Caki2 (cell line): ENCODE measurements at regions not wholly inside any gene's neighbourhood (a gene's known extent, or its start where the extent isn't known, plus 50 kb on each side); places are given as distances from the start of the nearest gene placed in this dataset.

Experiments
- DNase-seq: peaks from one replicate; pipeline ENCODE4 v3.0.0-alpha.2; 2015; ENCODE audit warnings: low read depth
- in situ Hi-C: cut with HindIII; loops from 2 replicates; pipeline ENCODE4 v1.10.0; 2016; ENCODE audit warnings: low sequenced_read_pairs, low pct_unique_long_range_greater_than_20kb, mixed read lengths

GRCh38 chr3:126267976-126268615 is 87.7 kb upstream of the ALDH1L1 start:
- in situ Hi-C loops, result no loop called here
- DNase-seq, result no peak

GRCh38 chr3:126267169-126267975 is 87.0 kb upstream of the ALDH1L1 start:
- DNase-seq, result peak; percentile 92
- in situ Hi-C loops, result no loop called here

- DNase-seq, result no peak
Observed at GRCh38 chr3:126266850-126267168, 86.4 kb upstream of the ALDH1L1 start.

GRCh38 chr3:126266291-126266840 is 86.0 kb upstream of the ALDH1L1 start:
- DNase-seq, result no peak
- in situ Hi-C loops, result no loop called here

More at GRCh38 chr3:126266850-126267168, 86.4 kb upstream of the ALDH1L1 start:
- in situ Hi-C loops, result no loop called here

- DNase-seq, result no peak
- in situ Hi-C loops, result no loop called here
Observed at GRCh38 chr3:126264952-126265351, 84.6 kb upstream of the ALDH1L1 start.

- no peak for DNase-seq
- in situ Hi-C loops, result no loop called here
Observed at GRCh38 chr3:126264381-126264780, 84.0 kb upstream of the ALDH1L1 start.

GRCh38 chr3:126263971-126264370 is 83.6 kb upstream of the ALDH1L1 start:
- DNase-seq, result no peak
- in situ Hi-C loops, result no loop called here

GRCh38 chr3:126263539-126263938 is 83.2 kb upstream of the ALDH1L1 start:
- in situ Hi-C loops, result no loop called here
- DNase-seq, result no peak

- in situ Hi-C loops, result no loop called here
- no peak for DNase-seq
Observed at GRCh38 chr3:126262227-126262626, 81.8 kb upstream of the ALDH1L1 start.

GRCh38 chr3:126261037-126261436 is 80.7 kb upstream of the ALDH1L1 start:
- in situ Hi-C loops, result no loop called here
- DNase-seq, result no peak

GRCh38 chr3:126259411-126260391 is 79.3 kb upstream of the ALDH1L1 start:
- DNase-seq, result no peak
- in situ Hi-C loops, result no loop called here

GRCh38 chr3:126258670-126259069 is 78.3 kb upstream of the ALDH1L1 start:
- in situ Hi-C loops, result no loop called here
- DNase-seq, result peak; percentile 14

- no peak for DNase-seq
- in situ Hi-C loops, result no loop called here
Observed at GRCh38 chr3:126257984-126258383, 77.6 kb upstream of the ALDH1L1 start.

GRCh38 chr3:126257174-126257573 is 76.8 kb upstream of the ALDH1L1 start:
- no peak for DNase-seq
- in situ Hi-C loops, result no loop called here

- in situ Hi-C loops, result no loop called here
Observed at GRCh38 chr3:126256251-126256650, 75.9 kb upstream of the ALDH1L1 start.

GRCh38 chr3:126253072-126253471 is 72.7 kb upstream of the ALDH1L1 start:
- no peak for DNase-seq
- in situ Hi-C loops, result no loop called here

More at GRCh38 chr3:126256251-126256650, 75.9 kb upstream of the ALDH1L1 start:
- no peak for DNase-seq

GRCh38 chr3:126252373-126252772 is 72.0 kb upstream of the ALDH1L1 start:
- in situ Hi-C loops, result no loop called here
- no peak for DNase-seq
